ENCODE measurements at regions not wholly inside any gene's neighbourhood (a gene's known extent, or its start where the extent isn't known, plus 50 kb on each side); places are given as distances from the start of the nearest gene placed in this dataset.

DNA sequence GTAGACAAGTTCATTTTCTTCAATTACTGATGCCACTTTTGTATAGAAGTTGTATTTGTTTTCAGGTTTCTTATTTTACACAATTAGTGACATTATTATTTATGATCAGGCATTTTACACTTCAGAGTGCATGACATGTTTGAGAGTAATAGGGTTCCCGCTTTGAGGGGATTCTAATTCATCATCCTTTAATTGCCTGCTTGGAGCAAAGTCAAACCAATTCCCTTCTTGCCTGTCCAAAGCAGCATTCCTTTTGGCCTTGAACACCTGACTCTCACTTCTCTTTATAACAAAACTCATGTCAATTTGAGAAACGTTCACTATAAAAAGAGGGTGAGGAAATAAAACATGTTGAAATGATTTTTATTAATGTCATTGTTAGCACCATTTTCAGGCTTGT lies 1149.4 kb downstream of the NXPH1 start:
- no peak overlapping the region for H2BK120ac ChIP-seq (ENCODE audit: low read depth, low read length, poor library complexity, severe bottlenecking)
- H4K5ac ChIP-seq (ENCODE audit: insufficient read length, low read depth, low read length): no peak overlapping the region
- WGBS (ENCODE audit: extremely low coverage, insufficient read length, low lambda C conversion rate): no CpG with 5 or more reads among the region's 2 CpGs
- Mint-ChIP-seq H3K9me3 (no peaks in the 10 kb centered on the region), H3K27ac (no peak overlapping the region), H3K36me3 (ENCODE audit: insufficient read depth in 1 of 3, low read depth in 3 of 3) (no peaks in the 10 kb centered on the region), H3K27me3 (ENCODE audit: low read depth) (no peaks in the 10 kb centered on the region), H3K4me1 (peaks cover 4% of the 10 kb centered on the region in 2 experiments), H3K4me3 (no peak overlapping the region)
- H2BK20ac ChIP-seq (ENCODE audit: low read depth, low read length, poor library complexity, severe bottlenecking): no peak overlapping the region
- H4K8ac ChIP-seq (replicated peaks; ENCODE audit: insufficient read length, low read depth, low read length): no peak overlapping the region
- no peaks in the 10 kb centered on the region for H3K79me1 ChIP-seq (ENCODE audit: insufficient read depth, low read depth, low read length, poor library complexity, severe bottlenecking)
- no peaks in the 10 kb centered on the region for H3K27me3 ChIP-seq (ENCODE audit: insufficient read depth, low read length)
- H3K14ac ChIP-seq (ENCODE audit: insufficient read depth, low read length): no peak overlapping the region
- H3K27ac ChIP-seq (ENCODE audit: insufficient read length, low read depth, low read length): no peak overlapping the region
- H2BK12ac ChIP-seq (ENCODE audit: insufficient read length, low read depth, low read length): no peak overlapping the region
- no peak overlapping the region for H3K9ac ChIP-seq (ENCODE audit: extremely low read depth, insufficient read length, low read length)
- no peak overlapping the region for H2BK15ac ChIP-seq (ENCODE audit: low read depth, low read length)
- TF ChIP-seq, protein P1, sequence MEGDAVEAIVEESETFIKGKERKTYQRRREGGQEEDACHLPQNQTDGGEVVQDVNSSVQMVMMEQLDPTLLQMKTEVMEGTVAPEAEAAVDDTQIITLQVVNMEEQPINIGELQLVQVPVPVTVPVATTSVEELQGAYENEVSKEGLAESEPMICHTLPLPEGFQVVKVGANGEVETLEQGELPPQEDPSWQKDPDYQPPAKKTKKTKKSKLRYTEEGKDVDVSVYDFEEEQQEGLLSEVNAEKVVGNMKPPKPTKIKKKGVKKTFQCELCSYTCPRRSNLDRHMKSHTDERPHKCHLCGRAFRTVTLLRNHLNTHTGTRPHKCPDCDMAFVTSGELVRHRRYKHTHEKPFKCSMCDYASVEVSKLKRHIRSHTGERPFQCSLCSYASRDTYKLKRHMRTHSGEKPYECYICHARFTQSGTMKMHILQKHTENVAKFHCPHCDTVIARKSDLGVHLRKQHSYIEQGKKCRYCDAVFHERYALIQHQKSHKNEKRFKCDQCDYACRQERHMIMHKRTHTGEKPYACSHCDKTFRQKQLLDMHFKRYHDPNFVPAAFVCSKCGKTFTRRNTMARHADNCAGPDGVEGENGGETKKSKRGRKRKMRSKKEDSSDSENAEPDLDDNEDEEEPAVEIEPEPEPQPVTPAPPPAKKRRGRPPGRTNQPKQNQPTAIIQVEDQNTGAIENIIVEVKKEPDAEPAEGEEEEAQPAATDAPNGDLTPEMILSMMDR (conservative IDR thresholded peaks at IDR 0.05): no peak
- no peak overlapping the region for H3K56ac ChIP-seq (ENCODE audit: insufficient read length, low read depth, low read length)
- no peaks in the 10 kb centered on the region for H3K23me2 ChIP-seq (ENCODE audit: insufficient read length, low read depth, low read length, poor library complexity, severe bottlenecking)
- no peaks in the 10 kb centered on the region for H3K4me1 ChIP-seq (ENCODE audit: insufficient read depth, low read length)
- H2AK5ac ChIP-seq (ENCODE audit: insufficient read length, low read length): no peak overlapping the region
- no peak overlapping the region for H3K4ac ChIP-seq (ENCODE audit: low read depth, low read length)
- H3K18ac ChIP-seq (ENCODE audit: insufficient read length, low read depth, low read length): no peak overlapping the region
- H3T11ph ChIP-seq (ENCODE audit: low read length): no peak overlapping the region
- no peaks in the 10 kb centered on the region for H4K20me1 ChIP-seq (ENCODE audit: control insufficient read depth, insufficient read depth, insufficient read length)
- no peak overlapping the region for H4K91ac ChIP-seq (ENCODE audit: insufficient read length, low read depth, low read length)
- no peak overlapping the region for H2BK5ac ChIP-seq (ENCODE audit: insufficient read length, low read length)
- no peaks in the 10 kb centered on the region for H3K79me2 ChIP-seq (ENCODE audit: insufficient read depth, low read length)
- H3K23ac ChIP-seq (ENCODE audit: insufficient read length, low read depth, low read length): no peak overlapping the region
- no peak overlapping the region for H2AFZ ChIP-seq (ENCODE audit: low read length)
- no peaks in the 10 kb centered on the region for H3K9me3 ChIP-seq (ENCODE audit: control insufficient read depth, low read depth, low read length)
- no peak for DNase-seq
- no peak overlapping the region for H3K4me2 ChIP-seq (ENCODE audit: insufficient read depth, insufficient read length, low read length)

All from H9 (cell line).